ENCODE measurements at regions not wholly inside any gene's neighbourhood (a gene's known extent, or its start where the extent isn't known, plus 50 kb on each side); places are given as distances from the start of the nearest gene placed in this dataset.

- no peak for TF ChIP-seq POLR2A (IDR thresholded peaks at IDR 0.05)
- TF ChIP-seq, protein P1, sequence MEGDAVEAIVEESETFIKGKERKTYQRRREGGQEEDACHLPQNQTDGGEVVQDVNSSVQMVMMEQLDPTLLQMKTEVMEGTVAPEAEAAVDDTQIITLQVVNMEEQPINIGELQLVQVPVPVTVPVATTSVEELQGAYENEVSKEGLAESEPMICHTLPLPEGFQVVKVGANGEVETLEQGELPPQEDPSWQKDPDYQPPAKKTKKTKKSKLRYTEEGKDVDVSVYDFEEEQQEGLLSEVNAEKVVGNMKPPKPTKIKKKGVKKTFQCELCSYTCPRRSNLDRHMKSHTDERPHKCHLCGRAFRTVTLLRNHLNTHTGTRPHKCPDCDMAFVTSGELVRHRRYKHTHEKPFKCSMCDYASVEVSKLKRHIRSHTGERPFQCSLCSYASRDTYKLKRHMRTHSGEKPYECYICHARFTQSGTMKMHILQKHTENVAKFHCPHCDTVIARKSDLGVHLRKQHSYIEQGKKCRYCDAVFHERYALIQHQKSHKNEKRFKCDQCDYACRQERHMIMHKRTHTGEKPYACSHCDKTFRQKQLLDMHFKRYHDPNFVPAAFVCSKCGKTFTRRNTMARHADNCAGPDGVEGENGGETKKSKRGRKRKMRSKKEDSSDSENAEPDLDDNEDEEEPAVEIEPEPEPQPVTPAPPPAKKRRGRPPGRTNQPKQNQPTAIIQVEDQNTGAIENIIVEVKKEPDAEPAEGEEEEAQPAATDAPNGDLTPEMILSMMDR (IDR thresholded peaks at IDR 0.05): no peak
These were observed 54.4 kb upstream of the RNF24 start for GRCh38 chr20:4069751-4070150.
